Liver (tissue), 3 donors: ENCODE measurements at regions not wholly inside any gene's neighbourhood (a gene's known extent, or its start where the extent isn't known, plus 50 kb on each side); places are given as distances from the start of the nearest gene placed in this dataset.

ENCODE experiments used
- ATF3 ChIP-seq: IDR thresholded peaks from 2 replicates; pipeline ENCODE4 v1.6.1; 2016; ENCODE audit warnings: antibody characterized with exemption
- CTCF ChIP-seq: fragments of 150-350 bp; IDR thresholded peaks from 2 replicates; pipeline ENCODE4 v1.5.1; 2017; ENCODE audit warnings: improper control_type of control experiment, low read depth, low read length; ENCODE audit not compliant: missing input control
- FOXA1 ChIP-seq: IDR thresholded peaks from 2 replicates; pipeline ENCODE4 v1.6.1; 2016; ENCODE audit warnings: antibody characterized with exemption
- GABPA ChIP-seq, 2 donors: IDR thresholded peaks in 1 of 2; conservative IDR thresholded peaks in 1 of 2; 2 replicates each; pipeline ENCODE4 v1.6.1; 2016; ENCODE audit warnings: antibody characterized with exemption in 2 of 2, mild to moderate bottlenecking in 1 of 2, moderate library complexity in 1 of 2
- RAD21 ChIP-seq, 2 donors: IDR thresholded peaks; 2 replicates each; pipeline ENCODE4 v1.6.1; 2016; ENCODE audit warnings: antibody characterized with exemption in 2 of 2, mild to moderate bottlenecking in 2 of 2
- REST ChIP-seq: IDR thresholded peaks from 2 replicates; pipeline ENCODE4 v1.6.1; 2016; ENCODE audit warnings: antibody characterized with exemption, mild to moderate bottlenecking
- RXRA ChIP-seq, 2 donors: IDR thresholded peaks; 2 replicates each; pipeline ENCODE4 v1.6.1; 2017 to 2018; ENCODE audit warnings: antibody characterized with exemption in 2 of 2, mild to moderate bottlenecking in 1 of 2
- SP1 ChIP-seq: IDR thresholded peaks from 2 replicates; pipeline ENCODE4 v1.6.1; 2018; ENCODE audit warnings: antibody characterized with exemption, mild to moderate bottlenecking
- TAF1 ChIP-seq: conservative IDR thresholded peaks from 2 replicates; pipeline ENCODE4 v1.6.1; 2016; ENCODE audit warnings: antibody characterized with exemption, mild to moderate bottlenecking
- ZBTB33 ChIP-seq: IDR thresholded peaks from 2 replicates; pipeline ENCODE4 v1.6.1; 2016; ENCODE audit warnings: antibody characterized with exemption
- donor health status: healthy.
- donor health status: healthy.

GRCh38 chr1:185446131-185446530 is 129.1 kb upstream of the IVNS1ABP start:
- TF ChIP-seq ATF3 (no peak), REST (no peak), CTCF (no peak), GABPA (IDR thresholded peaks at IDR 0.05 in 1 of 2, conservative IDR thresholded peaks at IDR 0.05 in 1 of 2) (no peak), FOXA1 (no peak), RAD21 (IDR thresholded peaks at IDR 0.05) (no peak), SP1 (no peak), TAF1 (no peak), ZBTB33 (no peak), RXRA (IDR thresholded peaks at IDR 0.05) (no peak)
